Astrocyte of the spinal cord (primary cell): ENCODE measurements at regions not wholly inside any gene's neighbourhood (a gene's known extent, or its start where the extent isn't known, plus 50 kb on each side); places are given as distances from the start of the nearest gene placed in this dataset.

Source experiments
- DNase-seq: peaks from one replicate; pipeline ENCODE4 v3.0.0; 2011; ENCODE audit warnings: low read depth, low spot score
- H3K4me3 ChIP-seq: 2 replicates; pipeline ENCODE4 v1.5.1; 2011; ENCODE audit warnings: low read depth, mild to moderate bottlenecking, low read length, moderate library complexity
- CTCF ChIP-seq: IDR thresholded peaks from 2 replicates; pipeline ENCODE4 v1.5.1; 2012; ENCODE audit warnings: low read depth, mild to moderate bottlenecking, low read length, inconsistent platforms
- in situ Hi-C: cut with HindIII; loops from 2 replicates; pipeline ENCODE4 v1.10.0; 2017; ENCODE audit warnings: low sequenced_read_pairs

GRCh38 chrX:45778616-45779015 is 577.9 kb upstream of the DIPK2B start:
- DNase-seq: no peak
- no peak for TF ChIP-seq CTCF
- in situ Hi-C loops: no loop called here
- no peak overlapping the region for H3K4me3 ChIP-seq

- no peak overlapping the region for H3K4me3 ChIP-seq
- no peak for TF ChIP-seq CTCF
- no peak for DNase-seq
- in situ Hi-C loops: no loop called here
These were observed 576.7 kb upstream of the DIPK2B start for GRCh38 chrX:45777366-45777765.

- in situ Hi-C loops: no loop called here
- no peak for TF ChIP-seq CTCF
- H3K4me3 ChIP-seq: no peak overlapping the region
- peak; percentile 60 for DNase-seq
These were observed 574.8 kb upstream of the DIPK2B start for GRCh38 chrX:45775468-45775867.

GRCh38 chrX:45774961-45775360 is 574.3 kb upstream of the DIPK2B start:
- no peak for TF ChIP-seq CTCF
- peak; percentile 82 for DNase-seq
- H3K4me3 ChIP-seq: no peak overlapping the region
- in situ Hi-C loops: no loop called here

- H3K4me3 ChIP-seq: no peak overlapping the region
- no peak for TF ChIP-seq CTCF
- in situ Hi-C loops: no loop called here
- DNase-seq: no peak
These were observed 572.9 kb upstream of the DIPK2B start for GRCh38 chrX:45773572-45773971.

- in situ Hi-C loops: no loop called here
- DNase-seq: peak; percentile 77
- no peak for TF ChIP-seq CTCF
- H3K4me3 ChIP-seq: peak overlapping the region; percentile 69
These were observed 571.1 kb upstream of the DIPK2B start for GRCh38 chrX:45771560-45772340.
